ENCODE measurements at regions not wholly inside any gene's neighbourhood (a gene's known extent, or its start where the extent isn't known, plus 50 kb on each side); places are given as distances from the start of the nearest gene placed in this dataset.

GRCh38 chr18:27838225-27838624 is 338.7 kb downstream of the CDH2 start:
- TF ChIP-seq, protein P1, sequence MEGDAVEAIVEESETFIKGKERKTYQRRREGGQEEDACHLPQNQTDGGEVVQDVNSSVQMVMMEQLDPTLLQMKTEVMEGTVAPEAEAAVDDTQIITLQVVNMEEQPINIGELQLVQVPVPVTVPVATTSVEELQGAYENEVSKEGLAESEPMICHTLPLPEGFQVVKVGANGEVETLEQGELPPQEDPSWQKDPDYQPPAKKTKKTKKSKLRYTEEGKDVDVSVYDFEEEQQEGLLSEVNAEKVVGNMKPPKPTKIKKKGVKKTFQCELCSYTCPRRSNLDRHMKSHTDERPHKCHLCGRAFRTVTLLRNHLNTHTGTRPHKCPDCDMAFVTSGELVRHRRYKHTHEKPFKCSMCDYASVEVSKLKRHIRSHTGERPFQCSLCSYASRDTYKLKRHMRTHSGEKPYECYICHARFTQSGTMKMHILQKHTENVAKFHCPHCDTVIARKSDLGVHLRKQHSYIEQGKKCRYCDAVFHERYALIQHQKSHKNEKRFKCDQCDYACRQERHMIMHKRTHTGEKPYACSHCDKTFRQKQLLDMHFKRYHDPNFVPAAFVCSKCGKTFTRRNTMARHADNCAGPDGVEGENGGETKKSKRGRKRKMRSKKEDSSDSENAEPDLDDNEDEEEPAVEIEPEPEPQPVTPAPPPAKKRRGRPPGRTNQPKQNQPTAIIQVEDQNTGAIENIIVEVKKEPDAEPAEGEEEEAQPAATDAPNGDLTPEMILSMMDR (IDR thresholded peaks at IDR 0.05 in 2 of 3, conservative IDR thresholded peaks at IDR 0.05 in 1 of 3; ENCODE audit: borderline replicate concordance in 1 of 3, insufficient read depth in 1 of 3, low read depth in 2 of 3, low read length in 2 of 3), result no peak
- TF ChIP-seq ZNF274 (IDR thresholded peaks at IDR 0.05; ENCODE audit: low read depth, low read length), result no peak
- no peak for TF ChIP-seq JUND (IDR thresholded peaks at IDR 0.05)
- no peak for TF ChIP-seq POLR2A (IDR thresholded peaks at IDR 0.05; ENCODE audit: borderline replicate concordance, extremely low read depth, insufficient read depth, insufficient read length)
- TF ChIP-seq EZH2phosphoT487 (IDR thresholded peaks at IDR 0.05; ENCODE audit: borderline replicate concordance), result no peak
- no peak for TF ChIP-seq EZH2 (IDR thresholded peaks at IDR 0.05)
- no peak for TF ChIP-seq POLR2AphosphoS5 (IDR thresholded peaks at IDR 0.05; ENCODE audit: low read depth, low read length)
- no peak for TF ChIP-seq RAD21 (IDR thresholded peaks at IDR 0.05; ENCODE audit: low read depth)
- TF ChIP-seq TCF7L2 (IDR thresholded peaks at IDR 0.05; ENCODE audit: borderline replicate concordance, extremely low read depth, insufficient read depth, insufficient read length), result no peak

Measured in HCT116 (cell line).